H1 (cell line): ENCODE measurements at regions not wholly inside any gene's neighbourhood (a gene's known extent, or its start where the extent isn't known, plus 50 kb on each side); places are given as distances from the start of the nearest gene placed in this dataset.

Experiments
- ASH2L ChIP-seq: fragments of 200-600, 300-600 bp; sonication (generic); IDR thresholded peaks from one replicate; pipeline ENCODE4 v1.7.1; 2017; ENCODE audit warnings: low read length
- CBX5 ChIP-seq: fragments of 300-800, 300-1000 bp; sonication (generic); IDR thresholded peaks from 2 replicates; pipeline ENCODE4 v1.7.1; 2016; ENCODE audit warnings: antibody characterized with exemption, low read length, low read depth
- CEBPB ChIP-seq: IDR thresholded peaks from 2 replicates; pipeline ENCODE4 v1.6.1; 2012; ENCODE audit warnings: low read depth, low read length
- CHD2 ChIP-seq: IDR thresholded peaks from 2 replicates; pipeline ENCODE4 v1.6.1; 2012; ENCODE audit warnings: low read length, improper control_type of control experiment
- EZH2 ChIP-seq: fragments of 200-600 bp; sonication (generic); IDR thresholded peaks from 2 replicates; pipeline ENCODE4 v1.7.1; 2012; ENCODE audit warnings: low read depth, mild to moderate bottlenecking, moderate library complexity, low read length, inconsistent platforms; ENCODE audit not compliant: severe bottlenecking
- JUND ChIP-seq: IDR thresholded peaks from 2 replicates; pipeline ENCODE4 v1.6.1; 2011; ENCODE audit warnings: mild to moderate bottlenecking, improper control_type of control experiment, low read length
- TAF1 ChIP-seq: IDR thresholded peaks from 2 replicates; pipeline ENCODE4 v1.6.1; 2011; ENCODE audit warnings: mild to moderate bottlenecking, low read depth, low read length
- TBP ChIP-seq: IDR thresholded peaks from 2 replicates; pipeline ENCODE4 v1.6.1; 2011; ENCODE audit warnings: low read depth, low read length, improper control_type of control experiment
- TCF12 ChIP-seq: IDR thresholded peaks from 2 replicates; pipeline ENCODE4 v1.6.1; 2011; ENCODE audit warnings: low read depth, mild to moderate bottlenecking, low read length
- YY1 ChIP-seq: IDR thresholded peaks from 2 replicates; pipeline ENCODE4 v1.6.1; 2011; ENCODE audit warnings: low read depth, mild to moderate bottlenecking, low read length
- TF ChIP-seq, protein P1 (sequence below), 3 experiments: IDR thresholded peaks; 1 replicate in 2 of 3; 2 replicates in 1 of 3; pipeline versions ENCODE4 v1.5.1 to v1.6.1; 2011; ENCODE audit warnings: low read length in 3 of 3, mild to moderate bottlenecking in 3 of 3, inconsistent platforms in 2 of 3, low read depth in 1 of 3, moderate library complexity in 1 of 3; ENCODE audit not compliant: insufficient read depth in 1 of 3; ENCODE audit errors: control extremely low read depth in 1 of 3
- TF ChIP-seq, protein P2 (sequence below): IDR thresholded peaks from 2 replicates; pipeline ENCODE4 v1.6.1; 2012; ENCODE audit warnings: inconsistent platforms

DNA sequence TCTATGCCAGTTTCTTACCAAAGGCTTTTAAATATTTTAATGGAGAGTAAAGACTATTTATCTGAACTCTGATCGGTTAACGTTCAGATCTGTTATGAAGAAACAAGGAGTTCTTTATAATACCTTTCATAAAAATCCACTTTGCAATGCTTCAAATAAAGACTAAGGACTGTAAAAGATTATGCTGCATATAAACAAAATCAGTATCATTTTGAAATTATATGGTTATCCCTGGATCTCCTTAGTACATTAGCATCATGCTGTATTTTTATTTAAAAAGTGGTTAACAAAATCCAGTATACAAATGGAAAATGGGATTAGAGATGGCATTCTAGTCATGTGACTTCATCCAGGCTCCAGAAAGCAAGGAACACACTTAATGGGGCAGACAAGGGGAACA is 386.8 kb downstream of the LMO4 start:
- TF ChIP-seq, protein P1, sequence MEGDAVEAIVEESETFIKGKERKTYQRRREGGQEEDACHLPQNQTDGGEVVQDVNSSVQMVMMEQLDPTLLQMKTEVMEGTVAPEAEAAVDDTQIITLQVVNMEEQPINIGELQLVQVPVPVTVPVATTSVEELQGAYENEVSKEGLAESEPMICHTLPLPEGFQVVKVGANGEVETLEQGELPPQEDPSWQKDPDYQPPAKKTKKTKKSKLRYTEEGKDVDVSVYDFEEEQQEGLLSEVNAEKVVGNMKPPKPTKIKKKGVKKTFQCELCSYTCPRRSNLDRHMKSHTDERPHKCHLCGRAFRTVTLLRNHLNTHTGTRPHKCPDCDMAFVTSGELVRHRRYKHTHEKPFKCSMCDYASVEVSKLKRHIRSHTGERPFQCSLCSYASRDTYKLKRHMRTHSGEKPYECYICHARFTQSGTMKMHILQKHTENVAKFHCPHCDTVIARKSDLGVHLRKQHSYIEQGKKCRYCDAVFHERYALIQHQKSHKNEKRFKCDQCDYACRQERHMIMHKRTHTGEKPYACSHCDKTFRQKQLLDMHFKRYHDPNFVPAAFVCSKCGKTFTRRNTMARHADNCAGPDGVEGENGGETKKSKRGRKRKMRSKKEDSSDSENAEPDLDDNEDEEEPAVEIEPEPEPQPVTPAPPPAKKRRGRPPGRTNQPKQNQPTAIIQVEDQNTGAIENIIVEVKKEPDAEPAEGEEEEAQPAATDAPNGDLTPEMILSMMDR (IDR thresholded peaks at IDR 0.05; ENCODE audit: control extremely low read depth in 1 of 3, insufficient read depth in 1 of 3, low read depth in 1 of 3, low read length in 3 of 3) = no peak
- TF ChIP-seq YY1 (no peak), CHD2 (no peak), ASH2L (no peak), TBP (no peak), TAF1 (no peak), EZH2 (no peak), CBX5 (no peak), JUND (no peak), TCF12 (no peak), CEBPB (no peak)
- TF ChIP-seq, protein P2, sequence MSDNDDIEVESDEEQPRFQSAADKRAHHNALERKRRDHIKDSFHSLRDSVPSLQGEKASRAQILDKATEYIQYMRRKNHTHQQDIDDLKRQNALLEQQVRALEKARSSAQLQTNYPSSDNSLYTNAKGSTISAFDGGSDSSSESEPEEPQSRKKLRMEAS = no peak
